GM08714 (cell line): ENCODE measurements at regions not wholly inside any gene's neighbourhood (a gene's known extent, or its start where the extent isn't known, plus 50 kb on each side); places are given as distances from the start of the nearest gene placed in this dataset.
"Not testable (repeated sequence)": the region's sequence is repeated elsewhere in the genome, so short reads cannot be mapped to it uniquely, and the experiment has no call there.

ENCODE experiments used
- H3K4me3 ChIP-seq: fragments of 200-500 bp; sonication (Bioruptor generic); 2 replicates; pipeline ENCODE4 v1.5.1; 2014; ENCODE audit warnings: mild to moderate bottlenecking, low read length, inconsistent platforms
- ZNF274 ChIP-seq: IDR thresholded peaks from 2 replicates; pipeline ENCODE4 v1.6.1; 2012; ENCODE audit warnings: mild to moderate bottlenecking, low read depth, low read length

GRCh38 chr6:21745543-21746337, 152.2 kb downstream of the SOX4 start:
- no peak overlapping the region for H3K4me3 ChIP-seq
- no peak for TF ChIP-seq ZNF274

- no peak overlapping the region for H3K4me3 ChIP-seq
These were observed 153.9 kb downstream of the SOX4 start for GRCh38 chr6:21747441-21747840.

GRCh38 chr6:21748343-21749056, 154.9 kb downstream of the SOX4 start:
- TF ChIP-seq ZNF274 = no peak
- no peak overlapping the region for H3K4me3 ChIP-seq

More at GRCh38 chr6:21747441-21747840, 153.9 kb downstream of the SOX4 start:
- TF ChIP-seq ZNF274 = no peak

- no peak overlapping the region for H3K4me3 ChIP-seq
These were observed 156.2 kb downstream of the SOX4 start for GRCh38 chr6:21749754-21750153.

GRCh38 chr6:21750575-21750974, 157.0 kb downstream of the SOX4 start:
- TF ChIP-seq ZNF274 = no peak
- no peak overlapping the region for H3K4me3 ChIP-seq

More at GRCh38 chr6:21749754-21750153, 156.2 kb downstream of the SOX4 start:
- TF ChIP-seq ZNF274 = no peak

- no peak for TF ChIP-seq ZNF274
- H3K4me3 ChIP-seq = no peak overlapping the region
These were observed 158.1 kb downstream of the SOX4 start for GRCh38 chr6:21751608-21752007.

GRCh38 chr6:21752054-21752811, 158.7 kb downstream of the SOX4 start:
- H3K4me3 ChIP-seq = no peak overlapping the region
- TF ChIP-seq ZNF274 = no peak

GRCh38 chr6:21753241-21754108, 159.9 kb downstream of the SOX4 start:
- no peak overlapping the region for H3K4me3 ChIP-seq
- TF ChIP-seq ZNF274 = no peak

- H3K4me3 ChIP-seq = no peak overlapping the region
- TF ChIP-seq ZNF274 = no peak
These were observed 161.3 kb downstream of the SOX4 start for GRCh38 chr6:21754891-21755290.

GRCh38 chr6:21756487-21756886, 162.9 kb downstream of the SOX4 start:
- H3K4me3 ChIP-seq = no peak overlapping the region
- TF ChIP-seq ZNF274 = no peak

GRCh38 chr6:21757392-21757791, 163.8 kb downstream of the SOX4 start:
- not testable (repeated sequence) for H3K4me3 ChIP-seq

- no peak for TF ChIP-seq ZNF274
- H3K4me3 ChIP-seq = no peak overlapping the region
These were observed 166.2 kb downstream of the SOX4 start for GRCh38 chr6:21759721-21760120.

- H3K4me3 ChIP-seq = not testable (repeated sequence)
These were observed 167.6 kb downstream of the SOX4 start for GRCh38 chr6:21761053-21761730.
